Astrocyte (in vitro differentiated cells and primary cell): ENCODE measurements at regions not wholly inside any gene's neighbourhood (a gene's known extent, or its start where the extent isn't known, plus 50 kb on each side); places are given as distances from the start of the nearest gene placed in this dataset.

ENCODE experiments used
- DNase-seq: peaks from one replicate; pipeline ENCODE4 v3.0.0-alpha.2; 2010; ENCODE audit warnings: low read depth
- FAIRE-seq: peaks from 2 replicates; lab custom pipeline; 2011; peaks lifted over from hg19 to GRCh38; lab: Jason Lieb, UNC
- H2AFZ ChIP-seq: 2 replicates; pipeline ENCODE4 v1.6.0; 2012; ENCODE audit warnings: low read depth, low read length, inconsistent platforms
- H3K27ac ChIP-seq: 2 replicates; pipeline ENCODE4 v1.5.1; 2011; ENCODE audit warnings: low read depth, low read length, inconsistent platforms
- H3K27me3 ChIP-seq: 2 replicates; pipeline ENCODE4 v1.6.0; 2011; ENCODE audit warnings: low read length, inconsistent platforms; ENCODE audit not compliant: insufficient read depth
- H3K36me3 ChIP-seq: 2 replicates; pipeline ENCODE4 v1.5.1; 2011; ENCODE audit warnings: low read length, inconsistent platforms; ENCODE audit not compliant: insufficient read depth
- H3K4me1 ChIP-seq: 2 replicates; pipeline ENCODE4 v1.5.1; 2011; ENCODE audit warnings: low read length, inconsistent platforms; ENCODE audit not compliant: insufficient read depth
- H3K4me2 ChIP-seq: 2 replicates; pipeline ENCODE4 v1.6.0; 2012; ENCODE audit warnings: low read length, inconsistent platforms
- H3K4me3 ChIP-seq: 2 replicates; pipeline ENCODE4 v1.5.1; 2011; ENCODE audit warnings: low read depth, mild to moderate bottlenecking, low read length, inconsistent platforms; ENCODE audit not compliant: insufficient read depth
- H3K79me2 ChIP-seq: 2 replicates; pipeline ENCODE4 v1.6.0; 2012; ENCODE audit warnings: mild to moderate bottlenecking, low read length, inconsistent platforms; ENCODE audit not compliant: insufficient read depth
- H3K9ac ChIP-seq: 2 replicates; pipeline ENCODE4 v1.6.0; 2012; ENCODE audit warnings: mild to moderate bottlenecking, low read length, inconsistent platforms
- H3K9me3 ChIP-seq: 2 replicates; pipeline ENCODE4 v1.5.1; 2012; ENCODE audit warnings: low read depth, mild to moderate bottlenecking, low read length, inconsistent platforms; ENCODE audit not compliant: insufficient read depth
- H4K20me1 ChIP-seq: 2 replicates; pipeline ENCODE4 v1.6.0; 2012; ENCODE audit warnings: low read length, inconsistent platforms; ENCODE audit not compliant: insufficient read depth
- H3K27ac Mint-ChIP-seq: one replicate; pipeline ENCODE4 v1.8.0; 2021; ENCODE audit warnings: mild to moderate bottlenecking, mixed read lengths; ENCODE audit not compliant: unreplicated experiment
- H3K27me3 Mint-ChIP-seq: one replicate; pipeline ENCODE4 v1.8.0; 2021; ENCODE audit warnings: low read depth, mixed read lengths; ENCODE audit not compliant: unreplicated experiment
- H3K36me3 Mint-ChIP-seq: one replicate; pipeline ENCODE4 v1.8.0; 2021; ENCODE audit warnings: low read depth, mixed read lengths; ENCODE audit not compliant: unreplicated experiment
- H3K4me1 Mint-ChIP-seq: one replicate; pipeline ENCODE4 v1.8.0; 2021; ENCODE audit warnings: low read depth, mixed read lengths; ENCODE audit not compliant: unreplicated experiment
- H3K4me3 Mint-ChIP-seq: one replicate; pipeline ENCODE4 v1.8.0; 2021; ENCODE audit warnings: mild to moderate bottlenecking, moderate library complexity, mixed read lengths; ENCODE audit not compliant: unreplicated experiment
- H3K9me3 Mint-ChIP-seq: one replicate; pipeline ENCODE4 v1.8.0; 2021; ENCODE audit warnings: mild to moderate bottlenecking, mixed read lengths; ENCODE audit not compliant: unreplicated experiment
- EZH2 ChIP-seq: IDR thresholded peaks from 2 replicates; pipeline ENCODE4 v1.6.1; 2012; ENCODE audit warnings: mild to moderate bottlenecking, low read length, inconsistent platforms; ENCODE audit not compliant: insufficient read depth
- TF ChIP-seq, protein P1 (sequence below): IDR thresholded peaks from 2 replicates; pipeline ENCODE4 v1.5.1; 2011; ENCODE audit warnings: low read depth, mild to moderate bottlenecking, inconsistent platforms, low read length, moderate library complexity; ENCODE audit not compliant: insufficient read depth

DNA sequence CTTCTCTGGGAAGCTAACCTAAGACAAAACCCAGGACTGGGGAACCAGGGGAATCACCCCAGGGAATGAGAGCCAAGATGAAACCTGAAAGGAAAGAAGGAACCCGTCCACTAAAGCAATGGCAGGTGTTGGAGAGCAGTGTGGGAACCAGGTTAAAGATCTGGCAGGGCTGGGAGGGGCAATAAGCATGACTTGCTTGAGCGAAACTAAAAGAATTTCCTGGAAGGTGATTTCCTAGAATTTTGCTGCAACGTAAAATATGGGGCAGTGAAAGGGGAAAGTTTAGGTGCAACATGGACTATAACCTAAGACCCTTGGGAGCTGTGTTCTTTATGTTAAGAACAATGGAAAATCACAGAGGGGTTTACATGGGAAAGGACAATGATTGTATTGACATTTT is 126.2 kb upstream of the SSTR4 start:
- no peaks in the 10 kb centered on the region for H3K79me2 ChIP-seq
- no peak for FAIRE-seq
- no peak overlapping the region for H3K4me3 Mint-ChIP-seq

DNA sequence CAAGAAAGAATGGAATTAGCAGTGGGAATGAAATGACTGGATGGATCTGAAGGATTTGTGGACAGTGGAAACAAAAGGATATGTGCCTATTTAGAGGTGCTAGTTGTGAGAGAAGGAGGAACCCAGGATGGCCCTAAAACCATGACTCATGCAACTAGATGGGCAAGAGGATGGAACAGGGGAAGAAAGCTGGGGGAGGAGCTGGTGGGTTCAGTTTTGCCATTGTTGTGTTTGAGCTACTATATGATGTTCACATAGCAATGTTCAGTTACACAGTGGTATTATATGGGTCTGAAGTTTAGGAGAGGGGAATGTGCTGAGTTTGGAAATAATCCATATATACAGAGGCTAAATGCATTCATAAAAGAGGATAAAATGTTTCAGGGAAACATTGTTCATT is 125.7 kb upstream of the SSTR4 start:
- no peaks in the 10 kb centered on the region for H3K4me1 ChIP-seq
- H2AFZ ChIP-seq, result no peak overlapping the region
- H3K4me2 ChIP-seq, result no peak overlapping the region
- no peak overlapping the region for H3K27ac ChIP-seq
- Mint-ChIP-seq H3K4me1 (peaks cover 7% of the 10 kb centered on the region), H3K27me3 (peaks cover 4% of the 10 kb centered on the region), H3K27ac (no peak overlapping the region), H3K4me3 (no peak overlapping the region), H3K9me3 (peaks cover 3% of the 10 kb centered on the region), H3K36me3 (no peaks in the 10 kb centered on the region)
- peaks cover 6% of the 10 kb centered on the region for H3K9me3 ChIP-seq
- no peak for TF ChIP-seq EZH2
- TF ChIP-seq, protein P1, sequence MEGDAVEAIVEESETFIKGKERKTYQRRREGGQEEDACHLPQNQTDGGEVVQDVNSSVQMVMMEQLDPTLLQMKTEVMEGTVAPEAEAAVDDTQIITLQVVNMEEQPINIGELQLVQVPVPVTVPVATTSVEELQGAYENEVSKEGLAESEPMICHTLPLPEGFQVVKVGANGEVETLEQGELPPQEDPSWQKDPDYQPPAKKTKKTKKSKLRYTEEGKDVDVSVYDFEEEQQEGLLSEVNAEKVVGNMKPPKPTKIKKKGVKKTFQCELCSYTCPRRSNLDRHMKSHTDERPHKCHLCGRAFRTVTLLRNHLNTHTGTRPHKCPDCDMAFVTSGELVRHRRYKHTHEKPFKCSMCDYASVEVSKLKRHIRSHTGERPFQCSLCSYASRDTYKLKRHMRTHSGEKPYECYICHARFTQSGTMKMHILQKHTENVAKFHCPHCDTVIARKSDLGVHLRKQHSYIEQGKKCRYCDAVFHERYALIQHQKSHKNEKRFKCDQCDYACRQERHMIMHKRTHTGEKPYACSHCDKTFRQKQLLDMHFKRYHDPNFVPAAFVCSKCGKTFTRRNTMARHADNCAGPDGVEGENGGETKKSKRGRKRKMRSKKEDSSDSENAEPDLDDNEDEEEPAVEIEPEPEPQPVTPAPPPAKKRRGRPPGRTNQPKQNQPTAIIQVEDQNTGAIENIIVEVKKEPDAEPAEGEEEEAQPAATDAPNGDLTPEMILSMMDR, result no peak
- H3K79me2 ChIP-seq, result no peaks in the 10 kb centered on the region
- no peak overlapping the region for H3K4me3 ChIP-seq
- DNase-seq, result no peak
- no peak overlapping the region for H3K9ac ChIP-seq
- H3K27me3 ChIP-seq, result no peaks in the 10 kb centered on the region
- no peaks in the 10 kb centered on the region for H4K20me1 ChIP-seq
- no peak for FAIRE-seq
- H3K36me3 ChIP-seq, result no peaks in the 10 kb centered on the region

More for the DNA sequence above, 126.2 kb upstream of the SSTR4 start:
- no peak overlapping the region for H2AFZ ChIP-seq
- no peaks in the 10 kb centered on the region for H3K27me3 ChIP-seq
- TF ChIP-seq, protein P1, result no peak
- TF ChIP-seq EZH2, result no peak
- H3K4me2 ChIP-seq, result no peak overlapping the region
- H3K27me3 Mint-ChIP-seq, result peaks cover 4% of the 10 kb centered on the region
- H3K9me3 Mint-ChIP-seq, result peaks cover 3% of the 10 kb centered on the region
- H3K4me1 ChIP-seq, result no peaks in the 10 kb centered on the region
- peaks cover 7% of the 10 kb centered on the region for H3K4me1 Mint-ChIP-seq
- no peak overlapping the region for H3K27ac Mint-ChIP-seq
- H3K4me3 ChIP-seq, result no peak overlapping the region
- H3K9ac ChIP-seq, result no peak overlapping the region
- H3K9me3 ChIP-seq, result peaks cover 6% of the 10 kb centered on the region
- DNase-seq, result no peak
- H3K36me3 ChIP-seq, result no peaks in the 10 kb centered on the region
- no peaks in the 10 kb centered on the region for H4K20me1 ChIP-seq
- no peaks in the 10 kb centered on the region for H3K36me3 Mint-ChIP-seq
- H3K27ac ChIP-seq, result no peak overlapping the region

DNA sequence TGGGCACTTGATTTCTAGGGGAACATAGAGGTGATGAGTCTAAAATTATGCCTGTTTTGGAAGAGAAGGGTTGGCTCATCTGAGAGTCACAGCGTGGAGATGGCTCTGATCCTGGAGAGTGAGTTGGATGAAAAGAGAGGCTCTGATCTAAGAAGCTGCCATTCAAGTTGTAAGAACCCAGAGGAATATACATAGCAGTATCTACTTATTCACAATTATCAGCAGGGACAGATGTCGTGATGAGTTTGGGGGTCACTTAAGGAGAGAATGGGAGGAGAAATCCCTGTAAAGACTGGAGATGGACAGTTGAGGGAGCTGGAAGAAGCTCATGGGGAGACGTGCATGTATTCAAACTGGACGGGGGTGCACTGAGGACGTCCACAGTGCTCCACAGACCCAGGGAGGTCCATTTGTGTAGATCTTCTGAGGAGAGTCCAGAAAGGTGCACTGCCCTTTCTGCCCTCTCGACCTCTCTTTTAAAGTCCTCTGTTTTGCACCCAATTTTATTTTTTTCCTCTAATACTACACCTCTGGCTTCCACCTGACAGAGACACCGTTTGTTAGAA is 124.7 kb upstream of the SSTR4 start:
- H3K27me3 Mint-ChIP-seq, result peaks cover 4% of the 10 kb centered on the region
- no peak overlapping the region for H3K9ac ChIP-seq
- H3K4me2 ChIP-seq, result no peak overlapping the region
- no peaks in the 10 kb centered on the region for H3K79me2 ChIP-seq
- no peak overlapping the region for H3K27ac Mint-ChIP-seq
- no peaks in the 10 kb centered on the region for H3K36me3 Mint-ChIP-seq
- no peaks in the 10 kb centered on the region for H4K20me1 ChIP-seq
- peaks cover 3% of the 10 kb centered on the region for H3K9me3 ChIP-seq
- no peaks in the 10 kb centered on the region for H3K36me3 ChIP-seq
- peaks cover 4% of the 10 kb centered on the region for H3K4me1 Mint-ChIP-seq
- TF ChIP-seq, protein P1, result no peak
- TF ChIP-seq EZH2, result no peak
- H3K27ac ChIP-seq, result no peak overlapping the region
- H3K4me3 Mint-ChIP-seq, result no peak overlapping the region
- FAIRE-seq (no peak), DNase-seq (no peak)
- no peaks in the 10 kb centered on the region for H3K4me1 ChIP-seq
- no peak overlapping the region for H2AFZ ChIP-seq
- no peak overlapping the region for H3K4me3 ChIP-seq
- peaks cover 3% of the 10 kb centered on the region for H3K9me3 Mint-ChIP-seq
- H3K27me3 ChIP-seq, result no peaks in the 10 kb centered on the region
